ENCODE measurements at regions not wholly inside any gene's neighbourhood (a gene's known extent, or its start where the extent isn't known, plus 50 kb on each side); places are given as distances from the start of the nearest gene placed in this dataset.

- intact Hi-C loops (cut with DNase I): loop anchor here (2.0 to 10.0 kb wide), 4 partner anchors 72 to 1182 kb away; partner anchors contain the start of gene TRIB2
- H3K9me3 ChIP-seq: no peaks in the 10 kb centered on the region
- WGBS: 55% methylated on average over 4 of the region's 4 CpGs
- H3K27me3 ChIP-seq: no peaks in the 10 kb centered on the region
- H3K4me1 ChIP-seq: peaks cover 6 to 23% (median 21%) of the 10 kb centered on the region in 4 donors
- no peak for DNase-seq (ENCODE audit: extremely low spot score)
- H3K36me3 ChIP-seq: no peaks in the 10 kb centered on the region
- no peak overlapping the region for H3K27ac ChIP-seq (replicated peaks in 1 of 4)
- H3K4me3 ChIP-seq: peak overlapping the region in 2 of 4 donors; percentile 25 to 38
- TF ChIP-seq EP300 (IDR thresholded peaks at IDR 0.05) (no peak), POLR2A (IDR thresholded peaks at IDR 0.05; ENCODE audit: low read depth) (no peak), POLR2AphosphoS5 (IDR thresholded peaks at IDR 0.05) (no peak), CTCF (IDR thresholded peaks at IDR 0.05) (no peak)
Observed at GRCh38 chr2:13006426-13006825, 289.7 kb downstream of the TRIB2 start.

GRCh38 chr2:13006829-13007717 is 290.3 kb downstream of the TRIB2 start:
- H3K27me3 ChIP-seq: no peaks in the 10 kb centered on the region
- H3K4me3 ChIP-seq: peak overlapping the region in 2 of 4 donors; percentile 25 to 38
- intact Hi-C loops (cut with DNase I): loop anchor here (2.0 to 10.0 kb wide), 4 partner anchors 72 to 1182 kb away; partner anchors contain the start of gene TRIB2
- H3K36me3 ChIP-seq: no peaks in the 10 kb centered on the region
- no peaks in the 10 kb centered on the region for H3K9me3 ChIP-seq
- no peak for DNase-seq (ENCODE audit: extremely low spot score)
- WGBS: 27% methylated on average over 16 of the region's 16 CpGs
- TF ChIP-seq EP300 (IDR thresholded peaks at IDR 0.05): no peak
- TF ChIP-seq CTCF (IDR thresholded peaks at IDR 0.05): peak; percentile 81 to 94 (median 85)
- H3K27ac ChIP-seq (replicated peaks in 1 of 4): no peak overlapping the region
- peaks cover 6 to 23% (median 21%) of the 10 kb centered on the region in 4 donors for H3K4me1 ChIP-seq

DNA sequence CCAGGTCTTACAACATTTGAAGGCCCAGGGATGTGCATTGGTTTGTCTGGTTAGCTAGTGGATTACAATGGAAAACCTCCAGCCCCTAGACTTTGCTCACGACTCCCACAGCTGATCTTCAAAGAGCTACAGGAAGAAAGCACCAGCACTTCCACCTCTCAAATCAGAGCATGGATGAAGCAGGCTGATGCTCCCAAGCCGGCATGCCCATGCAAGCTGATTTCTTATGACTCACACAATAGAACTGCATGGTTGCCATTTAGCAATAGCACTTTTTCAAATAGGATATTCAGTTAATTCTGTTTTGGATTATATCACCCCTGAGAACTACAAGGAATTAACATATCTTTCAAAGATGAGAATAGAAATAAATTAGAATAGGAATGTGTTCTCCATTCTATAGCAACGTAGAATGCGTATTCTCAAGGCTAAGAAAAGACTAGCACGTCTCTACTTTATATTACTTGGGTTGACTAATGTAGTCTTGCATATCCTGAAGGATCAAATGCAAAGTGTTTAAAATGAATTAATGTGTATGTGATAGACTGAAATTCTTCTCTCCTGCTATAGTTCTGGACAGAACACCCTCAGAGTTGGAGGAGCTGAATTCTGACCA is 292.4 kb downstream of the TRIB2 start:
- Histone ChIP-seq H3K9me3 (no peaks in the 10 kb centered on the region), H3K27me3 (no peaks in the 10 kb centered on the region), H3K4me3 (no peak overlapping the region), H3K36me3 (no peaks in the 10 kb centered on the region), H3K4me1 (peaks cover 6 to 11% (median 10%) of the 10 kb centered on the region in 4 donors), H3K27ac (replicated peaks in 1 of 4) (no peak overlapping the region)
- TF ChIP-seq EP300 (IDR thresholded peaks at IDR 0.05) (no peak), CTCF (IDR thresholded peaks at IDR 0.05) (no peak), POLR2A (IDR thresholded peaks at IDR 0.05; ENCODE audit: low read depth) (no peak), POLR2AphosphoS5 (IDR thresholded peaks at IDR 0.05) (no peak)
- 96% methylated on average over 5 of the region's 5 CpGs for WGBS
- intact Hi-C loops (cut with DNase I): loop anchor here (5.0 to 10.0 kb wide), 3 partner anchors 74 to 1184 kb away; partner anchors contain the start of gene TRIB2
- no peak for DNase-seq (ENCODE audit: extremely low spot score)

- Histone ChIP-seq H3K9me3 (no peaks in the 10 kb centered on the region), H3K27me3 (no peaks in the 10 kb centered on the region), H3K4me3 (no peak overlapping the region), H3K4me1 (peaks cover 6 to 11% (median 10%) of the 10 kb centered on the region in 4 donors), H3K27ac (replicated peaks in 1 of 4) (no peak overlapping the region), H3K36me3 (no peaks in the 10 kb centered on the region)
- DNase-seq (ENCODE audit: extremely low spot score): no peak
- TF ChIP-seq EP300 (IDR thresholded peaks at IDR 0.05): no peak
- TF ChIP-seq POLR2AphosphoS5 (IDR thresholded peaks at IDR 0.05): no peak
- no peak for TF ChIP-seq POLR2A (IDR thresholded peaks at IDR 0.05; ENCODE audit: low read depth)
- TF ChIP-seq CTCF (IDR thresholded peaks at IDR 0.05): no peak
- intact Hi-C loops (cut with DNase I): no loop called here
- 80% methylated on average over 5 of the region's 5 CpGs for WGBS
Observed at GRCh38 chr2:13010283-13010682, 293.5 kb downstream of the TRIB2 start.
